GM21737 (cell line): ENCODE measurements at regions not wholly inside any gene's neighbourhood (a gene's known extent, or its start where the extent isn't known, plus 50 kb on each side); places are given as distances from the start of the nearest gene placed in this dataset.
"Not testable (repeated sequence)": the region's sequence is repeated elsewhere in the genome, so short reads cannot be mapped to it uniquely, and the experiment has no call there.

Experiments
- ATAC-seq: cut with Tn5 transposase; IDR thresholded peaks from one replicate; pipeline ENCODE4 v1.9.1; 2021; ENCODE audit warnings: mild to moderate bottlenecking, moderate library complexity; ENCODE audit not compliant: unreplicated experiment

DNA sequence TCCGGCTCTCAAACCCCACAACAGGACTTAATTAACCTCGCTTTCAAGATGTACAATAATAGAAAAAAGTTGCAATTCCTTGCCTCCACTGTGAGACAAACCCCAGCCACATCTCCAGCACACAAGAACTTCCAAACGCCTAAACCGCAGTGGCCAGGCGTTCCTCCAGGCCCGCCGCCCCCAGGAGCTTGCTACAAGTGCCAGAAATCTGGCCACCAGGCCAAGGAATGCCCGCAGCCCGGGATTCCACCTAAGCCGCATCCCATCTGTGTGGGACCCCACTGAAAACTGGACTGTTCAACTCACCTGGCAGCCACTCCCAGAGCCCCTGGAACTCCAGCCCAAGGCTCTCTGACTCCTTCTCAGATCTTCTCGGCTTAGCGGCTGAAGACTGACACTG lies 262.5 kb downstream of the SMARCA2 start:
- not testable (repeated sequence) for ATAC-seq

- ATAC-seq, result not testable (repeated sequence)
Observed at GRCh38 chr9:2279138-2279537, 264.0 kb downstream of the SMARCA2 start.

DNA sequence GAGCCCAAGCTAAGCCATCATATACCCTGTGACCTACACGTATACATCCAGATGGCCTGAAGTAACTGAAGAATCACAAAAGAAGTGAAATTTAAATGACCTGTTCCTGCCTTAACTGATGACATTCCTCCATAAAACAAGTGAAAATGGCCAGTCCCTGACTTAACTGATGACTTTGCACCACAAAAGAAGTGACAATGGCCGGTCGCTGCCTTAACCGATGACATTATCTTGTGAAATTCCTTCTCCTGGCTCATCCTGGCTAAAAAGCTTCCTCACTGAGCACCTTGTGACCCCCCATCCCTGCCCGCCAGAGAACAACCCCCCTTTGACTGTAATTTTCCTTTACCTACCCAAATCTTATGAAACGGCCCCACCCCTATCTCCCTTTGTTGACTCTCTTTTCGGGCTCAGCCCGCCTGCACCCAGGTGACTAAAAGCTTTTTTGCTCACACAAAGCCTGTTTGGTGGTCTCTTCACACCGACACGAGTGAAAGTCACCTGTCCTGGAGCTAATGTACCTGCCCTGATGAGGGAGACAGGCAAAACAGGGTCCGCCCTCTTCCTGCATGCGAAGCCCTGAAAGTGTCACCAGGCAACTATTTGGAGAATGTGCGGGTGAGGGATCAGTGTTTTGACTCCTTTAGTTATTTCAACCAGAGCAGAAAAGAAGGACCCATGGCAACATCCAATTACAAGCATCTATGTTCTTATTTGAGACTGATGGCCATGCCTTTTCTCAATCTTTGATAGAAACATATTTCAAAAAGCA lies 266.1 kb downstream of the SMARCA2 start:
- no peak for ATAC-seq

GRCh38 chr9:2281803-2282185 lies 266.6 kb downstream of the SMARCA2 start:
- ATAC-seq, result no peak

DNA sequence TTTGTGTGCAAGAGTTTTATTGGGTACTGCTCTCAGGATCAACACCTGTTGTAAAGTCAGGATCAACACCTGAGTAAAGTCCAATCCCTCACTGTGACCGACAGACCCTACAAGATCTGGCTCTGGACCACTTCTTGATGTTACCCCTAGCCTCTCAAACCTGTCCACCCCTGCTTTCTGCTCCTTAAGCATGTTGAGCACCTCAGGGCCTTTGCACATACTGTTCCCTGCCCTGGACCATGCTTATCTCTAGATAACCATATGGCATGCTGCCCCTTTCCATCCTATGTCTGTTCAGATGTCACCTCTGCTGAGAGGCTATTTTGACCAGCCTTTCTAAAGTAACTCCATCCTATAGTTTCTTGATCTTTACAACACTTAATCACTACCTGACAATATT lies 269.6 kb downstream of the SMARCA2 start:
- no peak for ATAC-seq

DNA sequence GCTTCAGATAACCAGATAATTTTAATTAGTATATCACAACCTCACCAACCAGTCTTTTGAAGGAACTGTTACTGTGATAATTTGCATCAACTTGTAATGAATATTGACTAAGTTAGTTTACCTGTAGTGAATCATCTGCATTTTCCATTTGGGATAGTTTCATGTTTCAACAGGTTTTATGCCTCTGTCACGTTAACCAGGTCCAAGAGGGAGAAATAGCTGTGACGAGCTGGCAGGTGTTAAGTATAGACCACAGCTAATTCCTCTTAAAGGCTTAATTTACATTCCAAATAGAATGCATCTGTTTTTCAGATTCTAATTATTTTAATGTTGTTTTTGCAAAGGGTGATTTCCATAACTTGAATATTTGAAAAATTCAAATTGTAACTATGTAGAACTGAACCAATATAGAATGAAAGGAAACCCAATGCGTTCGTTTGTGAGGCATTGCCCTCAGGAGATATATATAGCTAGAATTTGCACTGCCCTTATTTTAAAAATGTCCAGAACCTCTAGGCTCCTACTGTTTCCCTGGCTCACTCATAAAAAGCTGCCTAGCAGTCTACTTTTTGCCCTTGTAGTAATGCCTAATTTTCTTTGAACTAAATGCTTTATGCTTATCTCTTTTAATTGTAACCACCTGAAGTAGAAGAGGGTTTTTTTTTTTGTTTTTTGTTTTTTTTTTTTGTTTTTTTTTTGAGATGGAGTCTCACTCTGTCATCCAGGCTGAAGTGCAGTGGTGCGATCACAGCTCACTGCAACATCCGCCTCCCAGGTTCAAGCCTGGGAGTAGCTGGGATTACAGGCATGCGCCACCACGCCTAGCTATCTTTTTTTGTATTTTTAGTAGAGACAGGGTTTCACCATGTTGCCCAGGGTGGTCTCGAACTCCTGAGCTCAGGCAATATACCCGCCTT lies 270.5 kb downstream of the SMARCA2 start:
- ATAC-seq, result no peak

GRCh38 chr9:2286333-2286705 lies 271.2 kb downstream of the SMARCA2 start:
- ATAC-seq, result no peak

DNA sequence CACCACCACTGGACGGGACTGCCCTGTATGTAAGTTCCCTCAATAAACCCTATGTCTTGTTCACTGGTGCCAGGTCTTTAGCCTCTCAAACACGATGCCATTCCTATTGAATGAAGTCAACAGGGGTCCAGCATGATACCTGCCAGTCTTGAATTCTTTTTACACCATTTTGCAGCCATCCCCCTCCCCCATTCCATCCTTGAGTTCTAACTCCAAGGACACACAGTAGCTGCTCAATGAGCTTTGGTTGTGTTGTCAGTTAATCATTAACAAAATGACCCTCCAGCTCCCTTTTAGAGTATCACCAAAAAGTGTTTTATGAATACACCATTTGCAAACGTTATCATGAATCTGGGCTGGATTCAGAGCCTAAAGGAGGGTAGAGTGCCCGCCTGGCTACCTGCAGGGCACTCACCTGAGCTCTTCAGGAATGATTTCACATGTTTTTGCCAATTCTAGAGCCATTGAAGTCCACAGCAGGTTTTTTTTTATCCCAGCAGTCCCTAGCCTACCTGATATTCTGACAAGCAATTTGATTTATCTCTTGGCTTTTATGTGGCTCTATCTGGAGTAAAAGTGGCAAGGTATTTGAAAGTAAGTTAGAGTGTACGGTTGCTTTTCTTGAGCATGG lies 271.8 kb downstream of the SMARCA2 start:
- ATAC-seq, result no peak

- ATAC-seq, result no peak
Observed at GRCh38 chr9:2288309-2288708, 273.2 kb downstream of the SMARCA2 start.

- no peak for ATAC-seq
Observed at GRCh38 chr9:2289263-2289662, 274.1 kb downstream of the SMARCA2 start.

DNA sequence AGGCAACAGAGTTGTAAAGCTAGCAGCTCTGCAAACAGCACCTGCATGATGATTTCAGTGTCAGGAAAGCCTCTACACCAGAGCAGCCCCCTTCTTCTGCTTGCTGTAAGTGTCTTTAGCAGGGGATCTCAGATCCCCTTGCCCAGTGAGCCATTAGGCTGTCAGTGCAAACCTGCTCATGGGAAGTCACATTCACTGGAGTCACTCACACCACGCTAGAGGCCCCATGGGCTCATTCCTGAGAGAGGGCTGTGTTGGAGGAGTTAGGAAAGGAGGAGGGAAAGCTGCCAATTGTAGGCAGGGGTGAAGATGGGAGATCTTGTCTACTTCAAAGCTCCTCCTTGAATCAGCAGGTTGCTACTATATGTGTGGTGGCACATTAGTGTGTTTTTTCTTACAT lies 275.2 kb downstream of the SMARCA2 start:
- ATAC-seq, result no peak

DNA sequence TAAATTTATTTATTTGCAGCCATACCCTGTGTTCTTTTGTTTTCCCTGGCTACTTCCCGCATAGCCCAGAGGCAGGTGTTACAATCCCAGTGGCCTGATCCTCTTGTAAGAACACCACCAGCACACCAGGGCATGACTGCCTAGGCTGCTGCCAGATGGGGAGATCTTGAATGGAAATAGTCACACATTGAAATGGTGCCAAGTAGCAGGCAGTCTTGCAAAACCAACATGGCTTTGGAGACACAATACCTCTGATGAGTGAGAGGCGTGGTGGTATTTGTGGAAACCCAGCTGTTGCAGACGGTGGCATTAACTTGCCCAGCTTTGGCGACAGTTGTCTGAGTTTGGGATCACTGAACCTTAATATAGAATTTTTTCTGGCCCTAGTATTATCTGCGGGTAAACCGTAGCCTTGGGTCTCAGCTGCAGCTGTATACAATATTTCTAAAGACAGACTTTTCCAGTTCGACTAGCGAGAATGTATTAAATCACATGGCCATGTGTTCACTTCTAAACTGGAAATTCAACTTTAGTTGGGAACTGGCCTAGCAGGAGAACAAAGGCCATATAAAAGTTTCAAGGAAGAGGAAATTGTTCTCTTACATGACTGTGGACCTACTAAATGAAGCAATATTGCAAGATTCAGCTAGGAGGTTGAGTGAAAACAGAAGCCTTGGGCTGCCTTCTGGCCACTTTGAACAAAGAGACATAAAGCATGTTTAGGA lies 277.0 kb downstream of the SMARCA2 start:
- no peak for ATAC-seq

- no peak for ATAC-seq
Observed at GRCh38 chr9:2292733-2293132, 277.6 kb downstream of the SMARCA2 start.

GRCh38 chr9:2297771-2298170 lies 282.6 kb downstream of the SMARCA2 start:
- no peak for ATAC-seq

DNA sequence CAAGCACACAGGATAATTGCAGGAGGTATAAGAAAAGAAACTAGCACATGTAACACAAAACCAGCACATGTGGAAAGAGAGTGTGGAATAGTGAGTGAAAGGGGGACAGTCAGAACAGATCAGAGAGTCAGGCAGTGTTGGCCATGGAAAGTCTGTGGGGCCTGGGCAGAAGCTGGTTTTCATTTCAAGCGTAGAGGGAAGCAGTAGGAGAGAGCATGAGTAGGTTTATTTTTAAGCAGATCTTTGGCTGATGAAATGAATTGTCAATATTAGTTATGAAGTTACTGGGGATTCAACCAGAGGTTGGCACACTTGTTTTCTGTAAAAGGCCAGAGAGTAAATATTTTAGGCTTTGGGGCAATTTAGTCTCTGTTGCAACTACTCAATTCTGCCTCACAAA lies 283.1 kb downstream of the SMARCA2 start:
- no peak for ATAC-seq

GRCh38 chr9:2299156-2299842 lies 284.2 kb downstream of the SMARCA2 start:
- no peak for ATAC-seq

DNA sequence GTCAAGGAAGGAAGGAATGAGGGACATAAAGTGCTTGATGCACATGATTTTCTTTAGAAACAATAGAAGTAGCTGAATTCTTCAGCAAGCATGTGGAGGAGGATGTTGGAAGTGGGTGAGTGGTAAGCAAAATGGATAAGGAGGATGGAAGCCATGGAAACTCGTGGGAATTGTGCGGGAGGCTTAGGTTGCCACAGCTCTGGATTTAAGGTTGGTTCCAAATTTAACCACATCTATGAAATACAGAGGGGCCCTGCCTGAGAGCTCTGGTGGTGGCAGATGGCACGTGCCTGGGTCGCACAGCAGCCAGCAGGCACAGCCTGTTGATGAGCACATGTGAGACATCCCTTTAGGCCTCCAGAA lies 284.7 kb downstream of the SMARCA2 start:
- ATAC-seq, result no peak

DNA sequence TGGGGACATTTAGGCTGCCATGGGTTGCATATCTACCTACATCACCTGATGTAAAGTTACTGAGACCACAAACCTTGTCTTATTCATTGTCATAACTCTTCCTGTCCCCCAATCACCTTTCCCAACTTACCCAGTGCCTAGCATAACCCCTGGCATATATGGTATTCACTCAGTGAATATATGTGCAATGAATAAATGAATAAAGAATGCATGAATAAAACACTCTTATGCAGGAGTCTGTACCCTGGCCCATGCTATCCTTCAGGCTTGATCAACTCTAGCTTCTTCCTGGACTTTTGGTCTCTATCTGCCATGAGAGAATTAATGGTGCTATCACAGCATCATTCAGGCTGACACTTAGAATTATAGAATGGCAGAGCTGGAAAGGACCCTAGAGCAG lies 285.2 kb downstream of the SMARCA2 start:
- ATAC-seq, result no peak

- ATAC-seq, result no peak
Observed at GRCh38 chr9:2302606-2303005, 287.5 kb downstream of the SMARCA2 start.

DNA sequence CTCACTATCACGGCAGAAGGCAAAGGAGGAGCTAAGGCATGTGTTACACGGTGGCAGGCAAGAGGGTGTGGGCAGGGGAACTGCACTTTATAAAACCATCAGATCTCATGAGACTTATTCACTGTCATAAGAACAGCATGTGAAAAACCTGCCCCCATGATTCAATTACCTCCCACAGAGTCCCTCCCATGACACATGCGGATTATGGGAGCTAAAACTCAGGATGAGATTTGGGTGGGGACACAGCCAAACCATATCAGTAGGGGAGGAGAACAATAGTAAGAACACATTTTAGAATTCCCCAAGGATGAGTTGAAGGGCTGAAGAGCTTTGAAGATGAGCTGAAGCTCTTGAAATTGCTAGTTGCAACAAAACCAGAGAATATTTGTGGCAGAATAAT lies 287.9 kb downstream of the SMARCA2 start:
- ATAC-seq, result no peak

DNA sequence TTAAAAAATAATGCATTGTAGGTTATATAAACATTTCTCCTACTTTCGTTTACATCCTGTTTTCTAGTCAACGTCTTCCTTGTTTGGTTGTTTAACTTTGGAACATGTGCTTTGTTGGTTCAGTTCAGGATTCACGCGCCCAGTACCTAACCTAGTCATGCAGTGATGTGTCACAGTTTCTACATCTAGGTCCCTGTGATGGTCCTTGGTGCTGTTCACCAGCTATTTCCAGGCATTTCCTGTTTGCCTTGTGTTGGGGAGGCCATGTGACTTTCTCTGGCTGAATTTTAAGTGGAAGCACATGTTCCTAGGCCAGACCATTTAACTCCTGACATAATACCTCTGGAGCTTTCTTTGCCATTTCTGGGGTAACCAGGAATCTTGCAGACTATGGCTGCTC lies 292.3 kb downstream of the SMARCA2 start:
- ATAC-seq, result no peak
